HuH-7.5 (cell line): ENCODE measurements at regions not wholly inside any gene's neighbourhood (a gene's known extent, or its start where the extent isn't known, plus 50 kb on each side); places are given as distances from the start of the nearest gene placed in this dataset.

Source experiments
- DNase-seq: peaks from one replicate; pipeline ENCODE4 v3.0.0; 2011; ENCODE audit warnings: low spot score

DNA sequence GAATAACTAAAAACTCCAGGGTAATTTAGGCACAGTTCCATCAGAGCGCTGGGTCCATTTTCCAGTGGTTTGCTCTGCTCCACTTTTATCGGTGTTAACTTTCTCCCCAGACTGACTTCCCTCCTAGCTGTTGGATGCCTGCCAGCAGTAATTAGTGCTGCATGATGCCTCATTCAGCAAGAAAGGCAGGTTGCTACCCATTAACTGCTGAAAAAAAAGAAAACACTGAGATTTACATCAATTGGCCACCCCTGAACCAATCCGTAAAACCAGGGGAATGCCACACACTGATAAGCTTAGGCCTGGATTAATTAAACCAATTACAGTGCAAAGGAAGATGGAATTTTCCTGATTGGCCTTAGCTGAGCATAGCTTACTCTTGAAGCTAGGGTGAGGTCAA lies 182.4 kb upstream of the CXXC4 start:
- DNase-seq, result no peak

GRCh38 chr4:104682311-104682710 lies 187.6 kb upstream of the CXXC4 start:
- DNase-seq, result no peak

DNA sequence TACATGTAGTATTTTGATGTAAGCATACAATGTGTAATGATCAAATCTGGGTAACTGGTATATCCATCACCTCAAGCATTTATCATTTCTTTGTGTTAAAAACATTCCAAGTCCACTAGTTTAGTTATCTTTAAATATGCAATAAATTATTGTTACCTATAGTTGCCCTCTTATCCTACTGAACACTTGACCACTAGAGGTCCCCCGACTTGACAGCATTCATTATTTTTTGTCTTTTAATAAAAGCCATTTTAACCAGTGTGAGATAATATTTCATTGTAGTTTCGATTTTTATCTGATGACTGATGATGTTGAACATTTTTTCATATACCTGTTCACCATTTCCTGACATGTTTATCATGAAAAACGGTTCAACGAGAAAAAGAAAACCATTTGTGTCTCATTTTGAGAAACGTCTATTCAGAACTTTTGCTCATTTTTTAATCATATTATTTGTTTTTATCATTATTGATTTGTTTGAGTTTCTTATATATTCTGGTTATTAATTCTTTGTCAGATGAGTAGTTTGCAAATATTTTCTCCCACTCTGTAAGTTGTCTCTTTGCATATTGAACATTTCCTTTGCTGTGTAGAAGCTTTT lies 199.0 kb upstream of the CXXC4 start:
- DNase-seq, result no peak

- no peak for DNase-seq
Observed at GRCh38 chr4:104716584-104716983, 221.9 kb upstream of the CXXC4 start.

DNA sequence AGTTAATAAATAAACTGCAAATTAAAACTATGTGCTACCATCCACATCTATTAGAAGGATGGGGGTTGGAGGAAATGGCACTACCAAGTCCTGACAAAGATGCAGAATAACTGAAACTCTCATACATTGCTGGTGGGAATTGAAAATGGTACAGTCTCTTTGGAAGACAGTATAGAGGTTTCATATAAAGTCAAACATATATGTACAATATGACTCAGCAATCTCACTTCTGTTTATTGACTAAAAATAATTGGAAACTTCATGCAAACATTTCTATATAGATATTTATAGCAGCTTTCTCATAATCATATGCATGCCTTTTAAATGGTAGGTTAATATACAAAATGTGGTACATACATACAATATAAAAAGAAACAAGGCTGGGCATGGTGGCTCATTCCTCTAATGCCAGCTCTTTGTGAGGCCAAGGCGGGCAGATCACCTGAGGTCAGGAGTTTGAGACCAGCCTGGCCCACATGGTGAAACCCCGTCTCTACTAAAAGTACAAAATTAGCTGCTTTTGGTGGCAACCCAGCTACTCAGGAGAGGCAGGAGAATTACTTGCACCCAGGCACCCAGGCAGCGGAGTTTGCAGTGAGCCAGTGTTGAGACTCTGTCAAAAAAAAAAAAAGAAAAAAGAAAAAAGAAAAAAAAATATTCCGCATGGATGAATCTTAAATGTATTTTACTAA lies 225.0 kb upstream of the CXXC4 start:
- DNase-seq, result no peak

DNA sequence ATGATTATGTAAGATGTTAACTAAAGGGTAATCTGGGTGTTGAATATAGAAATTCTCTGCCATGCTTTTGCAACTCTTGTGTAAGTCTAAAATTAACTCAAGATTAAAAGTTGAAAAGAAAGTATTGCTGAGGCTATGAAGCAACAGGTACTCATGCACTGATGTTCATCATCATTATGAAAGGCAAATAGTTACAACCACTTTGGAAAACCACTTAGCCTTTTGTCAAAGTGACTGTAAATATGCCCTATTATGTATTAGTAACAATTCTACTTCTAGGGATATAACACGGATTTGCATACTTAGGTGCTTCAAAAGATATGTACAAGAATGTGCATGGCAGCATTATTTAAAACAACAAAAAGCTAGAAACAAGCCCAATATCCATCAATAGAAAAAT lies 227.8 kb upstream of the CXXC4 start:
- DNase-seq, result no peak

DNA sequence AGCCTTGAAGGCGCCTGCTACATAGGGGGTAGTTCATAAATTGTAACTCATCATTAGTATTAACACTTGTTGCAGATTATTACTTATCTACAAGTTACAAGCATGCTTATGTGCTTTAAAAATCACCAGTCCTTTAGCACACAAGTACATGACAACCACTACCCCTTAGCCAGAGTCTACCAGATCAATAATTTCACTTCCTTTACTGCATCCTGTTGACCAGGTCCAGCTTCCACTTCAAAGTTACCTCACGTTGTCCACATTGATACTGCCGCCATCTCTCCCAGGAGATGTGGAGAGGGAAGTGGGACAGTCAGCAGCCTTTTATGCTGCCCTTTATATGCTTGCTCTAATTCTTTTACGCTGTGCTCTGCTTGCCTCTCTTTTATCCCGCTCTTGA lies 231.3 kb upstream of the CXXC4 start:
- no peak for DNase-seq

DNA sequence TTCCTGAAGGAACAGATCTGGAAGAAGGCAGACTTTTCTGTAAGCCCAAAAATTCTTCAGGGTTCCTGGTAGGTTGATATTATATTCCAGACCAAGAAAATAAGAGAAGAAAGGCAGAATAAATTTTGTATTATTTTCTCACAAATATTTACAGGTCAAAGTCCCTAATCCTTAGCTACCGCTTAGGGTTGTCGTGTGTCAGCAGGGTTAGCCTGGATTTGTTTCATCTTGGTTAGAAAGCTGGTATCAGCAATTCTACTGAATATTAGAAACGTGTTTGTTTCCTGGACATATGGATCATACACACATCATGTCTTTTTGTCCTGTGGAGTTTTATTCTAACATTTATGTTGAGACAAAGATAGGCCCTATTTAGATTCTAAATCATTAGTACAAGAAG lies 232.9 kb upstream of the CXXC4 start:
- DNase-seq, result no peak

DNA sequence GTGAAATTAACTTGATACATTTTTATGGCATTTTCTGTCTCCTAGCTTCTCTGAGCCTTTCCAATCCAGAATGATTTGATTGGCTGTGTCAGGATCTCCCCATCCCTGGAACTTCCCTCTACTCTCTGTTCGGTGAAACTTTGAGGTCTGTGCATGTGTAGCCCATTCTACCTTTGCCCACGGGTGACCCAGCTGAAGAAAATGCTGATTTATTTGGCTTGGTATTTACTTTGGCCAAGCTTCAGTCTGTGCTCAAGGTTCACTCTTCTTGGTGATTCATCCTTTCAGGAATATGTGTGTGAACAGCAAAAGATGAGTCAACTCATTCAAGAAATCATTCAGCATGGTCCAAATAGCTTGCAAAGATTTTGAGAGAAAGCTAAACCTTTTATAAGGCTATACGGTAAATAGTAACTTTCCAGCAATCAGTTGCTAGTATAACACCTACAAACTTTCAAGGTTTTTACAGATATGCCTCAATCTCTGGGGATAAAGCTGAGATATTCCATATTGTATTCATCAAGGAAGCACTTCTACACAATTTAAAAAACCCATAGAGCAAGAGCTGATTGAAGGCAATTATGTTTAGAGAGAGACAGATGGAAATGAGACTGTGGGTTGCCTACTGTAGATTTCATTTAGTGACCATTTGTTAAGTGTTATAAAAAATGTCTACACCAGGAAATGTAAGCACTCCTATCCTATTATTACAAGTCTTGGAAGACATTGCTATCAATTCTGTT lies 233.9 kb upstream of the CXXC4 start:
- DNase-seq, result no peak

- no peak for DNase-seq
Observed at GRCh38 chr4:104732766-104733165, 238.1 kb upstream of the CXXC4 start.

GRCh38 chr4:104735174-104735573 lies 240.5 kb upstream of the CXXC4 start:
- DNase-seq, result no peak

DNA sequence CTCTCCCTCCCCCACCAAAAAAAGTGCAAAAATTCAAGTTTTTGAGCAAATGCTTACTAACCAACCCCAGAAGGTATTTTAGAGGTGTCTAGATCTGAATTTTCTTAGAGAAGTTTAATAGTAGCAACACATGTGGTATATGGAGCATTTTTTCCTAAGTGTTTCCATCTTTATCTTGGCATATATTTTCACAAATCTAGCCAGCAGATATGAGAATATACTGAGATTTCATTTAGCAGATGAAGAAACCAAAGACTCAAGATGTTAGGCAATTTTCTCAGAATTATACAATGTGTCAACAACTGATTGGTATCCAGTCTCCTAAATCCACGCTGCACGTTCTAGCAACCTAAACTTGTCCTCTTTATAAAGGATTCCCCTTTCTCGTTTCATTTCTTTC lies 245.5 kb upstream of the CXXC4 start:
- no peak for DNase-seq

GRCh38 chr4:104743215-104743653 lies 248.5 kb upstream of the CXXC4 start:
- no peak for DNase-seq

DNA sequence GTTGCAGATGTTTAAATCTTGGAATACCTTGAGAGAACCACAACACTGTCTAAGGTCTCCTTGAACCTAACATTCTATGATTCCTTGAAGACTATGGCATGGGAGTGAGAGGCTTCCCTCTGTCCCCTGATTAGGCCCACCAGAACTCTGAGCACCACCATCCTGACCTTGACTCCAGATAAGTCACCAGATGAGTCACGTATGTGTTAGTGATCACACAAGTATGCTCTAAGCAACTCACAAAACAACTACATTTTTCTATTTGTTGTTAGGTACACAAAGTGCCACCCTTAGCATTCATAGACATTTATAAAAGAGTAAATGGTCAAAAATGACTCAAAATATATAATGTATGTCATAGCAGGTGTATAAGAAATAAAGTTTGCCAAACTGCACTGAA lies 252.9 kb upstream of the CXXC4 start:
- no peak for DNase-seq

GRCh38 chr4:104749062-104749461 lies 254.4 kb upstream of the CXXC4 start:
- no peak for DNase-seq

DNA sequence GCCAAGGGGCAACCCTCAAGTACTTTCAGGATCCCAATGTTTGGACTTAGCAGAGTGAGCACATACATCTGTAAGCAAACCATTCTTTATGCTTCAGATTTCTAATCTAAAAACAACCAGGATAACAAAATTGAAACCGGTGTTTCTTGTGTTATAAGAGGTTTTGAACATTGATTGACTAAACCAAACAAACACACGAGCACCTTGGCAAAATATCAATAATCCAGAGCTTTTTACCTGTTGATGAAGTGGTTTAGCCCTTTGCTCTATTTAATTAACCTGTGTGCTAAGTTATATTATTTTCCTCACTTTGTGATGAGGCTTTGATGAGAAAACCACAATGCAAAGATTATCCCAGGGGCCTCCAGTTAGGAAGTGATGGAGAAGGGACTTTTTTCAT lies 255.3 kb upstream of the CXXC4 start:
- no peak for DNase-seq

DNA sequence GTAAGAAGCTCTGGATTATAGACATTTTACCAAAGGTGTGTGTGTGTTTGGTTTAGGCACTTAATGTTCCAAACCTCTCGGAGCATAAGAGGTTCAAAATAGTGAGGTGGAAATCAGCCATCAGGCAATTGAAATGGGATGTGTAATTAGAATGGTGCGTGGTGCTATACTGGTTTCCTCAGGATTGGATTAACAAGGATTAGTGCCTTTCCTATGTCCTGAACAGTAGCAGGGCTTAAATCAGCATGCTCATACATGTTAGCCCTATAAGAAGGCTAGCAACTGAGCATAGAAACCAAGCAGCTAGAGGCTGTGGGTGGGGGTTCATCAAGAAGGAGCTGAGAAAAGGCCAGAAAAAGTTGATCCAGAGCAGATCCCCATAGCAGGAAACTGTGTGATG lies 256.8 kb upstream of the CXXC4 start:
- DNase-seq, result no peak

DNA sequence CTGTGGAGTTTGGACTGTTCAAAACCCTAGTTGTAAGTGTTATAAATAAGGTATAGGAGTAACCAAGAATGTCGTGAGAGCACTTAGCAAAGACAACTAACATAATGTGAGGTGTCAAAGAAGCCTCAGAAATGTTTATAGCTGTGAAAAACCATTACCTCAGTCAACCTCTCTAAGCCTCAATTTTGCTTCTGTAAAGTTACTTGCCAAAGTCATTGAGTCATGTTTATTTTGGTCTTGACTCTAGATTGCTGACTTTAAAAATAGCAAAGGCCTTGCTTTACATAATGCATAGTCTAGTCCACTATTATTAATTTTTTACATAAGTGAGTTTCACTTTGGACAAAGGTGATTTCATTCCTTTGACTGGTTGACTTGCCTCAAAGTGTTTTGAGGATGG lies 257.6 kb upstream of the CXXC4 start:
- no peak for DNase-seq

DNA sequence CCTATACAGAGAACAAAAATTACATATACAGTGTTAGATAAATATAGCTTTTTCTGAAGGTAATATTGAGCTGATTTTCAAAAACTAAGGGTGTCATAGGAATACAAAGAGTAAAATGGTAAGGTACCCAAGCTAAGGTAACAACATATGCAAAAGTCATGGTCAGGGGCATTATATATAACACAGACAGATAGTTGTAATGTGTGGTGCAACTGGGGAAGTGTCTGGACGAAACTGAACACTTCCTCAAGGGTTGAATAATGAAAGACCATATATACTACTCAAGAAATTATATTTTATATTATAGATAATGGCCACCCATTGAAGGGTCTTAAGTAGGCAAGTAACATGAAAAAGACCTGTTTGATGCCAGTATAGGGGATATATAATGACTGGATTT lies 262.1 kb upstream of the CXXC4 start:
- DNase-seq, result no peak

- DNase-seq, result no peak
Observed at GRCh38 chr4:104758574-104758973, 263.9 kb upstream of the CXXC4 start.

- no peak for DNase-seq
Observed at GRCh38 chr4:104763554-104764222, 269.0 kb upstream of the CXXC4 start.

DNA sequence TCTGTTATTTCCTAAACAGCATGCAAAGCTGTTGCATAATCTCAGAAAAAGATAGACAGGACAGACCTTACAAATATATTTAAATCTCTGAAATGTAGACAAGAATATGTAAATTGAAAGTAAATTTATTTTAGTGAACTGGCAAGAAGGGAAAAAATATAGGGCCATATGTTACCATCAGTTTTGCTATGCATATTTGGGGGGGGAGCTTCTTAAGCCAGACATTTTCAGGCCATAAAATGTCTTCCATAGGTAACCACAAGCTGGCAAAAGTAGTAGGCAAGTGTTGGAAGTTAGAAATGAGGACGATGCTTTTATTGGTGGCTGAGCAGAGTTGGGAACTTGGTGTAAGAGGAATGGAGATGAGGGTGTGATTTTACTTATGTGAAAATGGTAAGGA lies 272.0 kb upstream of the CXXC4 start:
- DNase-seq, result no peak

DNA sequence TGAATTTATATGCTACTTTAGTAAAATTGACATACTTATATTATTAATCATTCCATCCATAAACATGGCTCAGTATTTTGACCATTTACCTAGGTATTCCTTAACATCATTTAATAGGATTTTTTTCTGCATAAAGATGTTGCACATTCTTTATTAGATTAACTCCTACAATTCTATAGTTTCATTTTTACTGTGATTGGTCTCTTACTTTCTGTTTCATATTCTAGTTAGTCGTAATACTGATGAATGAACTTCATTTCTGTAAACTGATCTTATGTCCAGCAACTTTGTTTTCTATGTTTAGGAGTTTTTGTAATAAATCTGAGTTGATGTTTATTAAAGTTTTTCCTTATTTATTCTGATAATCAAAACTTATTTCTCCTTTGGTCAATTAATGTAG lies 278.2 kb upstream of the CXXC4 start:
- DNase-seq, result no peak
